ENCODE measurements at regions not wholly inside any gene's neighbourhood (a gene's known extent, or its start where the extent isn't known, plus 50 kb on each side); places are given as distances from the start of the nearest gene placed in this dataset.
"Not testable (repeated sequence)": the region's sequence is repeated elsewhere in the genome, so short reads cannot be mapped to it uniquely, and the experiment has no call there.

GRCh38 chr3:104132566-104133403, 1233.9 kb upstream of the ALCAM start:
- no peak for DNase-seq

- no peak for DNase-seq
These were observed 1233.1 kb upstream of the ALCAM start for GRCh38 chr3:104133630-104134029.

- no peak for DNase-seq
These were observed 1229.6 kb upstream of the ALCAM start for GRCh38 chr3:104137116-104137515.

GRCh38 chr3:104145164-104145563, 1221.5 kb upstream of the ALCAM start:
- no peak for DNase-seq

- DNase-seq, result no peak
These were observed 1217.6 kb upstream of the ALCAM start for GRCh38 chr3:104149154-104149553.

GRCh38 chr3:104150724-104151123, 1216.0 kb upstream of the ALCAM start:
- DNase-seq, result no peak

GRCh38 chr3:104154896-104155295, 1211.8 kb upstream of the ALCAM start:
- DNase-seq, result no peak

GRCh38 chr3:104165866-104166265, 1200.8 kb upstream of the ALCAM start:
- DNase-seq, result no peak

- no peak for DNase-seq
These were observed 1198.3 kb upstream of the ALCAM start for GRCh38 chr3:104168386-104168785.

GRCh38 chr3:104175696-104176095, 1191.0 kb upstream of the ALCAM start:
- DNase-seq, result no peak

- no peak for DNase-seq
These were observed 1190.0 kb upstream of the ALCAM start for GRCh38 chr3:104176706-104177105.

- DNase-seq, result no peak
These were observed 1188.0 kb upstream of the ALCAM start for GRCh38 chr3:104178680-104179079.

- DNase-seq, result no peak
These were observed 1185.8 kb upstream of the ALCAM start for GRCh38 chr3:104180906-104181305.

- no peak for DNase-seq
These were observed 1176.0 kb upstream of the ALCAM start for GRCh38 chr3:104190681-104191080.

GRCh38 chr3:104198131-104198530, 1168.6 kb upstream of the ALCAM start:
- DNase-seq, result no peak

GRCh38 chr3:104206925-104207324, 1159.8 kb upstream of the ALCAM start:
- DNase-seq, result no peak

GRCh38 chr3:104214277-104214676, 1152.4 kb upstream of the ALCAM start:
- no peak for DNase-seq

- DNase-seq, result no peak
These were observed 1151.8 kb upstream of the ALCAM start for GRCh38 chr3:104214937-104215336.

GRCh38 chr3:104219046-104219445, 1147.7 kb upstream of the ALCAM start:
- not testable (repeated sequence) for DNase-seq

- no peak for DNase-seq
These were observed 1132.1 kb upstream of the ALCAM start for GRCh38 chr3:104234442-104235194.

- DNase-seq, result no peak
These were observed 1122.0 kb upstream of the ALCAM start for GRCh38 chr3:104244680-104245220.

- DNase-seq, result no peak
These were observed 1121.4 kb upstream of the ALCAM start for GRCh38 chr3:104245261-104245660.

- no peak for DNase-seq
These were observed 1120.7 kb upstream of the ALCAM start for GRCh38 chr3:104245981-104246380.
